GM18502 (cell line): ENCODE measurements at regions not wholly inside any gene's neighbourhood (a gene's known extent, or its start where the extent isn't known, plus 50 kb on each side); places are given as distances from the start of the nearest gene placed in this dataset.

Experiments used
- ATAC-seq: cut with Tn5 transposase; IDR thresholded peaks from one replicate; pipeline ENCODE4 v1.9.1; 2021; ENCODE audit warnings: mild to moderate bottlenecking; ENCODE audit not compliant: unreplicated experiment, poor library complexity

DNA sequence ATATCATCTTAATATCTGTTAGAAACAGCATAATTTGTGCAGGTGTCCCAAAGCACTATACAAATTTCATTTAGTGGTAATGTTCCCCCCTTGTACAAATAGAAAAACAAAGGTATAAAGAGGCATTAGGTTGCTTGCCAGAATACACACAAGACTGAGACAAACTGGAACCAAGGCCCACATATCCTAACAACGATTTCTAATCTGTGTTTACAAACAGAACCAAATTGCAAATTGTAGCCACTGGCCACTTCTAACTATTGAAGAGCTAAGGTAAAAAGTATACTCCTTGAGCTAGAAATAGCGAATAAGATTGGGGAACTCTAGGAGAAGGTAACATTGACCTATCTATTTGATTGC is 526.1 kb downstream of the KLF12 start:
- no peak for ATAC-seq

DNA sequence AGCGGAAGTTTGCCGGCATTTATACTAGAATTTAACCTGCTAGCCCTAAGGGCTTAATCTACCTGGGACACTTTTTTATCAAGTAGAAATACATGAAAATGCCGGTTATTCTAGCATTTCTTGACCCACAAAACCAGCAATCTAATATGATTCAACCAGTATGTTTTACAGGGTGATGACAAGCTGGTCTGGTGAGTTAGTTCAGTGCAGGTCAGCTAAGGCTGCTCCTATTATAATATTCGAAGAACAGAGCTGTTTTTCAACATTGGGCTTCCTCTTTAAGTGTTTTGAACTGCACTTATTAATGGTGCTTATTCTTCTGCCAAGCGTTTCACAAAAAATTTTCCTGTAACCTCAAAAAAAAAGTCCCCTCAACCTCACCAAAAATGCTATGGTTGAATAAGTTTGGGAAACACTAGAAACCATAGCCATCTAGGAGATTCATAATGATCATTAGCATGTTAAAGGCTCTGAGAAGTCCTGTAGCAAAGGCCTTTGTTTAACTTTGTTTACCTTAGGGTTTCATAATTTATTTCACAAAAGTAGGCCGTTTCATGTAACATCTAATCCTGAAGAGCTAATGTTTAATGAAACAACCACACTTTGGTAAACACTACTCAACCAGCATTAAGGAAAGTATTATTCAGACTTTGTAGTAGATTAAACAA is 526.6 kb downstream of the KLF12 start:
- ATAC-seq, result no peak

DNA sequence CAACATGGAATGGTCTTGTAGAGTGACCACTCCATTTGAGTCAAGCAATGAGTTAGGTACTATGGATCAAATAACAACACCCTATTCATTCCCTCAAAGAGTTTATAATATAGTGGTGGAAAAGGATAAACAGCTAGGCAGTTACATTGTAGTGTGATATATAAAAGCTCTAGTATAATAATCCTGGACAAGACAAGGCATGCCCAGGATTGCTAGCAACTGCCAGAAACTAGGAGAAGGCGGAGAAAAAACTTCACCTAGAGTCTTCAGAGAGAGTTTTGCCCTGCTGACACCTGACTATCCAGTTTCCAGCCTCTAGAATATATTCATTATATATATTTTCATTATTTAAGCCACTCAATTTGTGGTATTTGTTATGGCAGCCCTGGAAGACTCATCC is 530.6 kb downstream of the KLF12 start:
- ATAC-seq, result no peak

DNA sequence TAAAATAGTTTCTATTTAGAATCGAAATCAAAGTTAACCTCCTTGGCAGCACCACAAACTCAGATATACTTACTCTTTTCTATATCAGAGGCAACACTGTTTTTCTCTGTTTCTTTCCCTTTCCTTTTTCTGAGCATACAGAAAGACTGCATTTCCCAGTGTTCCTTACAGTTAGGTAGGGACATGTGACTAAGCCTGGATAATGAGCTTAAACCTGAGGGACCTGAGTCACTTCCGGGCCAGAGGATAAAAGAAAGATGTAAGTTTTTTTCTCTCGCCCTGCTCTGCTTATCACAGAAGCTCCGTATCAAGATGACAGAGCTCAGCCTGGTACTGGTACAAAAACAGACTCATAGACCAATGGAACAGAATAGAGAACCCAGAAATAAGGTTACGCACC is 531.9 kb downstream of the KLF12 start:
- ATAC-seq, result no peak

DNA sequence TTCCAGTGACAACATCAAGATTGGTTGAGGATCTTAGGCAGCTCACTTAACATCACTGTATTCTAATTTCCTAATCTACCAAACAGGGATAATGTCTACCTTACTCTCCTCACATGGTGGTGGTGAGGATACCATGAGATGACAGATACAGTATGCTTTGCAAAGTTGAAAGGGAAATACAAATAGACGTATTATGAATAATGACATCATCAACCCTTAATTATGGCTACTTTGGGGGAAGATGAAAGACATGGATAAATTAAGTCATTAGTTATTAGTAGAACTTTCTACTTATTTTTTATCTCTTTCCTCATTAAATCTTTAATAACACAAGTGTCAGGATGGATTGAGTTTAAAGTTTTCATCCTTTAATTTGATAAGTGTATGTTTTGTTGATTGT is 532.5 kb downstream of the KLF12 start:
- no peak for ATAC-seq

DNA sequence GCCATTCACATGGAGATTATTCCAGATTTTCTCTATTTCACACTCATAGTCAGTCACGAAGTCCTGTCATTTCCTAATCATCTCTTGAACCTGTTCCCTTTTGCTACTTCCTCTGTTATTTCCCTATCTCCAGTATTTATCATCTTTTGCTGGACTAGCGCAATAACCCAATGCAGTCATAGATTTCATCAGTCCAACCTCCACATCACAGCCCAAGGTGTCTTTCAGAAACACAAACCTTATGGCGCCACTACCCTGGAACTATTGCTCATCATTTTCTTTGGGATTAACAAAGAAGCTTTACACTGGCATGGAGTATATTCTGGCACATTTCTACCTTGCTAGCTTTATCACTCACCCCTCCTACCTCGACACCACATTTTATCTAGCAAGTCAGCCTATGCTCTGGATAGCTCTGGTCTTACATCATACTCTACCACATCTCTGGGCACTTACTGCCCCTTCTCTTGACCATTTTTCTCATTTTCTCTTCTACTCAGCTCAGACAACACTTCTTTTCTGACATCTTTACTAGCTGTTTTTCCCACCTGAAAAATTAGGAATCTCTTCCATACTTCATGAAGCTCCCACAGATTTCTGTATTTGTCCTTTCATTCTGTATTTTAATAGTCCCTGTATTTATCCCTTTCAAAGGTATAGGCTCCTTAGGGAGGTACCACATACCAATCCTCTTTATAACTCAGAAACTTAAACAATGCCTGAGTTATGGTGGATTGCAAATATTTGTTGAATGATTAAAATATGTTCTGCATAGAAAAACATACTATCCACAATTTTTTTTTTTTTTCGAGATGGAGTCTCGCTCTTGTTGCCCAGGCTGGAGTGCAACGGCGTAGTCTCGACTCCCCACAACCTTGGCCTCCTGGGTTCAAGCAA is 534.7 kb downstream of the KLF12 start:
- ATAC-seq, result no peak

DNA sequence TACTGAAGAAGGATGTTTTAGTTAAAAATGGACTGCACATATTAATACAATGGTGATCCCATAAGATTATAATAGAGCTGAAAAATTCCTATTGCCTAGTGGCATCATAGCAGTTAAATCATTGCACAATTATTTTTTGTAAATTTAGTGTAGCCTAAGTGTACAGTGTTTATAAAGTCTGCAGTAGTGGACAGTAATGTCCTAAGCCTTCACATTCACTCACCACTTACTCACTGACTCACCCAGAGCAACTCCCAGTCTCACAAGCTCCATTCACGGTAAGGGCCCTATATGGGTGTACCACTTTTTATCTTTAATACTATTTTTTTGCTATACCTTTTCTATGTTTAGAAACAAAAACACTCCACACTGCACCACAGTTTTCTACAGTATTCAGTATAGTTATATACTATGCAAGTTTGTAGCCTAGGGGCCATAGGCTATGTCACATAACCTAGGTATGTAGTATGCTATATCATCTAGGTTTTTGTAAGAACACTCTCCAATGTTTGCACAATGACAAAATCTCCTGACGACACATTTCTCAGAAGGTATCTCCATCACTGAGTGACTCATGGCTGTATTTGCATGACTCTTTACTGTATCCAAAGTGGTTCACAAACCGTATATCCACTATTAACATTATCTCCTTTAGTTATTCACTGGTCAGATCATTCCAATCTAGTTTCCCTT is 536.0 kb downstream of the KLF12 start:
- ATAC-seq, result no peak

DNA sequence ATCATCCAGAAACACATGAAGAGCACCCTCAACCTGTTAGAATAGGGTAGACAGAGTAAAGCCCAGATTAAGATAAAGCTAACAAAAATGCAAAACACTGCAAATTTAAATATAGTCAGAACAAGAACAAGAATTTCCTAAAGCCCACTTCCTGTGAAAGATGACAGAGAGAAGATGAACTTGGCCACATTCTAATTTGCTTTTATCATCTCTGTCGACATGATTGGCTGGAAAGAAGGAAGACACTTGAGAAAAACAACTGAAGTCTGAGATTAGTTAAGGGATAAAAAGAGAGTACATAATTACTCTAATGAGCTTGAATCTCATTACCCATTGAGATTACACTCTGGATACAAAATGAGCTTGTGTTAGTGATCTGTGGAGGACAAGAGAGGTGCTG is 537.6 kb downstream of the KLF5 start:
- no peak for ATAC-seq

DNA sequence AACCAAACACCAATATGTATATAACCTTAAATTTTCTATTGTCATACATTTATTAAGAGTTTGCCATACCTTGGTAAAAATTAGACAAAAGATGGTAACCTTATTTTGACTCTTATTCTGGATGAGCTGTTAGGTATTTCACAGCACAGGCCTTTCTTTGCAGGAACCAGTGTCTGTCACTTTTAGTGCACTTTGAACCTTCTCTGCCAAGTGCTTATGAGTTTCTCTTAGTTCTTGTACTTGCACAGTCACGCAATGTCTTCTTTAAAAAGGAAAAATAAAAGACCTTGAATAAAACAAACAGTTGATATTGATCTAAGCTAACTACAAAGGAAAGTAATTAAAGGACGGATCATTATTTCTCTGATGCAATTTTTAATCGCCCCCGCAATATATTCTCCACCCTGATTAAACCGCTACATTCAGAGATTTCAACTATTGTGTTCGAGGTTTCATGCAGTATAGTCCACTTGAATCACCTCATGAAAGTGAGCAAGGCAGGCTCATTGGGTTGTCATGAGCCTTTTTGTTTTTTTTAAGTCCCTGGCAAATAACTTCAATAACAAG is 534.5 kb downstream of the KLF5 start:
- ATAC-seq, result no peak

DNA sequence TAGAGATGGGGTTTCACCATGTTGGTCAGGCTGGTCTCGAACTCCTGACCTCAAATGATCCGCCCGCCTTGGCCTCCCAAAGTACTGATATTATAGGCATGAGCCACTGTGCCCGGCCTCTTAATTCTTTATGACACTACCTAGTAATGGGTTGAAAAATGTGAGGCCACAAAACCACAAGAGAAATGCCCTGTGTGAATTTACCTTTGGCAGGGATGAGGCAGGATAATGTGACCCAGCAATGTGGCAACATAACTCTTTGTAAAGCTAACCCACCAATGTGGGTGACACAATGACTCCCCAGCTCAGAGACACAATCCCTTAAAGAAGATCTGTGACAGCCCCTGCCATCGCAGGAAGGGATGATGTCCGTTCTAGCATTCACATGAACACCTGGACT is 533.1 kb downstream of the KLF5 start:
- ATAC-seq, result no peak

DNA sequence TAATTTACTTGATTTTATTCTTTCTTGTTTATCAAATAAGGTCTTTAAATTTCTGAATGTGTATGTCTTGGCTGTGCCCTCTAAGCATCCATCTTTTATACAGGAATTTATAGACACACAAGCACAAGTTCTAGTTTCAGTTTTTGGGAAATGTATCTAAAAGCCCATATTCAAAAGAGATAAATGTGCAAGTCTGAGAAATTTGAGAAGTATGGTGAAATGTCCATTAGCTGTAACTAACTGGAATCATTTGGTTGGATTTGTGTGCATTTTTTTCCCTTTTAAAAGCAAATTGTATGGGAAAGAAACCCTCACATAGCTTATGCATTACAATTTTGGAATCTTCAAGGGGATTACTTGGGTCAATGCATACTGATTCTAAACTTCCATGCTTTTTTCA is 532.0 kb downstream of the KLF5 start:
- ATAC-seq, result no peak

DNA sequence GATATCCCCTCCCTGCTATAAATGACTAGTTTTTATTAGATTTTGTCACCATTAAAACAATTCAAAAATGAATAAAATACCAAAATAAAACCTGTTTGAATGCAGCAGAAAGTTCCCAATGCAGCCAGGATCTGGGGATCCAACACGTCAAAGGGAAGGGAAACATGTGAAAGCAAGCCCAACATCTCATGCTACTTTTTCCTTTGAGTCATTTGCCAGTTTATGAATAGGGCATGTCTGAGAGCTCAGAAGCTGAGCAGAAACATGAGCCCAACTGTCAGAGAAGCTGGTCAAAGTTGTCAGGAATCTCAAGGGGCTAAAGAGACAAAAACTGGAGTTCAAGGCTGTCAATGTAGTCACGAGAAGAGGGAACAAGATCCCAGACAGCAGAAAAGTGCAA is 526.4 kb downstream of the KLF5 start:
- no peak for ATAC-seq

DNA sequence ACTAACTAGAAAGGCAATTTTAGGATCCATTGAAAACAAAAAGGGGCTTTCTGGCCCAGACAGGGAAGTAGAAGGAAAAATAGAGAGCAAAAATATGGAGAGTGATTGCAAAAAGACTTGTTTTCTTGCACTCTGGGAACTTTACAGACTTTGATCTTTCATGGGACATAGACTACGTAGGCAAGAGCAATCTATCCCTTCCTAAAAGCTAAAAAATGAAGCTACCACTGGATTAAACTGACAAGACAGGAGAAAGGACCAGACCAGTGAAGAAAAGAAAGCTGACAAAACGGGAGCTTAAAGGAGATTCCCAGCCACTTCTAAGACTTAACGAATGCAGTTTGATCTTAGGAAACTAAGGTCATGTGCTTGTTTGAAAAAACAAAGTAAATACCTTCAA is 524.5 kb downstream of the KLF5 start:
- ATAC-seq, result no peak

DNA sequence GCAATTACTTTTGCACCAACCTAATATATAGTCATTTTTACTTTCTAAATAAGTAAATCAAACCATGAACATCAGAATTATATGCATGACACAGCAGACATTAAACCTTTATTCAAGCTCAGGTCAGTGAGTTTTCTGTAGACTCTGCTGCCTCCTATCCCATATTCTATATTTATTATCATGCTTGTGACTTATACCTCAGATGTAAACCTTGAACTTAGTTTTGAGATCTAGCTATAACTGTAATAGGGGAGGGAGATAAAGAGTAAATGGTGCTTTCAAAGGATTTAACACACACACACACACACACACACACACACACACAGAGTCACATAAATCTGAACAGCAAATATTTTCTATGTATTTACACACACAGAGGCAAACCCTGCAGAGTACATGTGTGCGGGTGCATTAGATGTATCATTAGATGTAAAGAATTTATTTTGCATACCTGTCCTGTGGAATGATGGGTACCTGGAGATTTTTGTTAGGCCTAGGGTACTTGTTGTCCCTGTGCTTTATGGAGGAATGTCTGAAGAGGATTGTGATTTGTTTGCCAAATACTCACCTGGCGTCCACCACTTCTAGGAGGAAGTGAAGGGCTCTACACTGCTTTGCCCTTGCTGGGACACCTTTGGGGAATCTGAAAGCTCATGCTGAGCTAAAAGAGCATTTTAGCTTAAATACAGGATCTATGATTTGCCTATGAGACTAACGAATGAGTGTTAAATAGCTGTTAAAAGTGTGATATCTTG is 521.9 kb downstream of the KLF5 start:
- ATAC-seq, result no peak

DNA sequence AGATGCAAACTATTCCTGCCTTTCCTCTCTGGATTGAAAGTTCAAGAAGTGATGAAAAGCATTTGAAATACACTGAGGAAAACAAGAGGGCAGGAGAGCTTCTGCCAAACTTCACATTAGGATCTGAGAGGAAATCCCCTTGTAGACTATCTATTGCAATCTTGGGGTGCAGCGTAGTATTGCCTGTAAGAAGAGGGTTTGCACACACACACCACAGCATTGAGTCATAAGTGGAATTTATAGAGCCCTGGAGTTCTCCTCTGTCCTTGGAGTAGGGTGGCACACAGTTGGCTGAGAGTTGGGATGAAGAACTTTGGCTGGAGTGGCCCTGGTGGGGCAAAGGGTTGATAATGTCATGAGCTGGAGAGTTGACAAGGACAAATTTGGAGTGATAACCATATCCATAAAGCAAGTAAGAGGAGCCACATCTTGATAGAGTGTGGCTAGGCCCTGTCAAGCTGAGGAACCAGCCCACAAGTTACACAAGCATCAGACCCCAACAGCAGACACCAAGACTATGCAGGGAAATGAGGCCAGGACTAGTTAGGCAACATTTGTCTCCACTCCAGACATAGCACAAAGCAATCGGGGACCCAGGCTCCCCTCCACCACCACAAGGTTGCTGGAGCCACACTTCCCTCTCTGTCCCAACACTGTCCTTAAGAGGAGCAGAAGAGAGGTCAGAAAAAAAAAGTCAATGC is 520.9 kb downstream of the KLF5 start:
- no peak for ATAC-seq

DNA sequence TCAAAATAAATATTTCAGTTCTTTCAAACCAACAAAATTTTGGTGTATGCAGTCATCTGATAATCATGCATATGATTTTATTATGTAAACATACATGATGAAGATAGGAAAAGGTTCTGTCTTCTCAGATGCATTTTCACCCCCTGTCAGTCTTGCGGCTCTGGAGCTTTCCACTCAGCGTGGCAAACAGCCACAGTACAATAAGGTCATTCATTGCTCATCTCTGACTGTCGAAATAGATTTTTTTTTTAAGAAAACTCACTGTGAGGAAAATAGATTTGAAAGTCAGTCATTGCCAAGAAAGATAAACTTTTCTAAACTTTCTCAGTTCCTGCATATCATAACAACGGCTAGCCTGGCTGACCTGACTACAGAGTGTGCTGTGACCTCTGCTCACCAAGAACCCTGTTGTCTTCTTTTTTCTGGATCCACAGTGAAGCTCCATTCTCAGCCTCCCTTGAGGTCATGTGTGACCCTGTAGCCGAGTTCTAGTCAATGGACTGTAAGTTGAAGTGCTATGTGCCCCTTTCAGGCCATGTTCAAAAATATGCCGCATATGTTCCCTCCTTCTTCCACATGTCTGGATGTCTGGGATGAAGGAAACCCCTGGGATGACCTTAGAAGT is 519.6 kb downstream of the KLF5 start:
- no peak for ATAC-seq

DNA sequence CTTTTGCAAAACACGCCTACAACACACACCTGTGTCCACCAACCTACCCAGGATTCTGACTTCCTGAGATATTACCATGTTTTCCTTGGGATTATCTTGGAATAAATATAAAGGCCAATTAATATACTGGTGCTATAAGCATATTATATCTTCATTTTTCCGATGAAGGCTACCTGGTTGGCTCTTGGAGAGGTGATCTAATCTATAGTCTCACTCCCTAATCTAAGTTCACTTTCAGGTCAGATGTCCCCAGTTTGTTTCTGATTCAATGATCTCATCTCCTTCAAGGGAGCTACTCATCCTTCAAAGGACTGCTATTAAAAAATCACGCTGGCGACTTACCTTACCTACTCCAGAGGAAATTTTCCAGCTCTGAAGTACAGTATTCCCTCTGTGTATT is 517.5 kb downstream of the KLF5 start:
- no peak for ATAC-seq

DNA sequence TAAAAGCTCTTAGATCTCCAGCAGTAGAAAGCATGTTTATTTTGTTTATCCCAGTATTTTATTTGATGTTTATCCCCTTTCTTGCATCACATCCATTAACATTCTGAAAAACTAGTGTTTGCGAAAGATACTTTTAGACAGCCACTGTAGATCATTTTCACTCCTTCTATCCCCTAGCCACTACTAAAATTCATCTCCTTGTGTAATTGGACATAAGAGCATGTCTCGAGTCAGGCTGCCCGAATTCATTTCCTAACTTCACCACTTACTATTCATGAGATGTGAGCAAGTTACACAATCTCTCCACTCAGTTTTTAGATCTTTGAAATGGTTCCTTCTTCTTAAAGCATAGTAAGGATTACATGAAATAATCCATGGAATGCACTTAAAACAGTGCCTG is 514.0 kb downstream of the KLF5 start:
- ATAC-seq, result no peak

DNA sequence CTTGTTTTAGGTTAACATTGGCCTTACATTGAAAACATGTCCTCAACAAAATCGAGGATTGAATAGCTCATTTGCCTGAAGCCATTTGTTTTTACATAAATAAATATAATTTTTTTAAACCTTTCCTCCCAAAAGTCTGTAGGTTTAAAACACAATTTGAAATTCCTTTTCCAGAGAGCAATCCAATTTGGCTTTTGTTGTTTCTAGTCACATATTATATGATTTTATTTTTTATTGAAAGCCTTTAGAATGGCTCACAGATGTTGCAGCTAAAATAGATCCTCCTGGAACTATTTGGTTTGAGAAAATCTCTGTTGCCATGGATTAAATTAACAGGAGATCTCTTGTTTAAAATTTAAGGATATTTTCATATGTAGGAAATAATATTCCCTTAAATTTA is 512.6 kb downstream of the KLF5 start:
- ATAC-seq, result no peak
